ENCODE measurements at regions not wholly inside any gene's neighbourhood (a gene's known extent, or its start where the extent isn't known, plus 50 kb on each side); places are given as distances from the start of the nearest gene placed in this dataset.
A peak's percentile ranks its signal among the peaks of the same experiment; 100 is the strongest.

DNA sequence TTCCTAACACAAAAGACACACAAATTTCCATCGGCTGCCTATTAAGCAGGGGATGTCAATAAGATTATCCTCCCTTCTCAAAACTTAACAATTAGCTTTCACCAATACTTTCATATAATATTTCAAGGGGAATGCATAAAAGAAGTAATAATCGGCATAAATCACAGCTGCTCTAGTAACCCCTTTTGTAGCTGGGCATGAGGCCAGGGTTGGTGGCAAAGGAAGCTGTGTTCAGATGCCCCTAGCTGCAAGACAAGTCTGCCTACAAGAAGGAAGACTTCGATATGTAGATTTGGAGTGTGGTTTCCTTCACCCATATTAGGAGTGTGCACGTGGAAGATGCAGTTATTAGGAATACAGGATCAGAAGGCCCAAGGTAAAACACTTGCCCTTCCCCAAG, 156.9 kb upstream of the SSTR4 start:
- Histone ChIP-seq H3K36me3 (no peaks in the 10 kb centered on the region), H3K4me1 (no peaks in the 10 kb centered on the region), H3K27me3 (peaks cover 0 to 6% (median 0%) of the 10 kb centered on the region in 4 donors), H3K4me3 (no peak overlapping the region), H3K27ac (replicated peaks in 1 of 4) (no peak overlapping the region), H3K9me3 (no peaks in the 10 kb centered on the region)
- WGBS, result 80% methylated on average over 4 of the region's 4 CpGs
- intact Hi-C loops (cut with DNase I), result no loop called here
- TF ChIP-seq, protein P1, sequence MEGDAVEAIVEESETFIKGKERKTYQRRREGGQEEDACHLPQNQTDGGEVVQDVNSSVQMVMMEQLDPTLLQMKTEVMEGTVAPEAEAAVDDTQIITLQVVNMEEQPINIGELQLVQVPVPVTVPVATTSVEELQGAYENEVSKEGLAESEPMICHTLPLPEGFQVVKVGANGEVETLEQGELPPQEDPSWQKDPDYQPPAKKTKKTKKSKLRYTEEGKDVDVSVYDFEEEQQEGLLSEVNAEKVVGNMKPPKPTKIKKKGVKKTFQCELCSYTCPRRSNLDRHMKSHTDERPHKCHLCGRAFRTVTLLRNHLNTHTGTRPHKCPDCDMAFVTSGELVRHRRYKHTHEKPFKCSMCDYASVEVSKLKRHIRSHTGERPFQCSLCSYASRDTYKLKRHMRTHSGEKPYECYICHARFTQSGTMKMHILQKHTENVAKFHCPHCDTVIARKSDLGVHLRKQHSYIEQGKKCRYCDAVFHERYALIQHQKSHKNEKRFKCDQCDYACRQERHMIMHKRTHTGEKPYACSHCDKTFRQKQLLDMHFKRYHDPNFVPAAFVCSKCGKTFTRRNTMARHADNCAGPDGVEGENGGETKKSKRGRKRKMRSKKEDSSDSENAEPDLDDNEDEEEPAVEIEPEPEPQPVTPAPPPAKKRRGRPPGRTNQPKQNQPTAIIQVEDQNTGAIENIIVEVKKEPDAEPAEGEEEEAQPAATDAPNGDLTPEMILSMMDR (IDR thresholded peaks at IDR 0.05), result no peak
- no peak for TF ChIP-seq POLR2AphosphoS5 (IDR thresholded peaks at IDR 0.05)
- TF ChIP-seq POLR2A (IDR thresholded peaks at IDR 0.05; ENCODE audit: low read depth), result no peak
- no peak for TF ChIP-seq EP300 (IDR thresholded peaks at IDR 0.05)
- DNase-seq (ENCODE audit: extremely low spot score), result peak; percentile 82

DNA sequence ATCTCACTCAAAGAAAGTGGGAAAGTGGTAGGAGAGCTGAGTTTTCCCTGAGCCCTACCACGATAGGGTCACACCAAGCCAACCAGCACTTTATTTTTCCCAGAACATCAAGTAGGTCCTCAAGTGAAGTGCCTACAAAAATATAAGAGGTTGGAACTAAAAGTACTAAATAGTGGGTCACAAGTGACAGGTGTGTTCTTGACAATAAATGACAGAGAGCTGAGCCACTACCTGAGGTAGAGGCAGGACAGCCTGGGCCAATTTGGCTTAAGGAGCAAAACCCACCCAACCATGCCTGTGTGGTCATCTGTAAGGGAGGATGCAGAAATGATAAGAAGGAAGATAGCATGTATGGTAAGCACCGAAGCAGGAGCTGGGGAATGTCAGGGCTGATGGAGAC, 154.8 kb upstream of the SSTR4 start:
- no peaks in the 10 kb centered on the region for H3K9me3 ChIP-seq
- DNase-seq (ENCODE audit: extremely low spot score), result no peak
- WGBS, result 83% methylated on average over 2 of the region's 2 CpGs
- no peaks in the 10 kb centered on the region for H3K4me1 ChIP-seq
- TF ChIP-seq EP300 (IDR thresholded peaks at IDR 0.05) (no peak), POLR2A (IDR thresholded peaks at IDR 0.05; ENCODE audit: low read depth) (no peak), POLR2AphosphoS5 (IDR thresholded peaks at IDR 0.05) (no peak)
- TF ChIP-seq, protein P1 (IDR thresholded peaks at IDR 0.05), result no peak
- H3K27me3 ChIP-seq, result peaks cover 0 to 6% (median 0%) of the 10 kb centered on the region in 4 donors
- H3K4me3 ChIP-seq, result no peak overlapping the region
- intact Hi-C loops (cut with DNase I), result no loop called here
- H3K27ac ChIP-seq (replicated peaks in 1 of 4), result no peak overlapping the region
- H3K36me3 ChIP-seq, result no peaks in the 10 kb centered on the region

DNA sequence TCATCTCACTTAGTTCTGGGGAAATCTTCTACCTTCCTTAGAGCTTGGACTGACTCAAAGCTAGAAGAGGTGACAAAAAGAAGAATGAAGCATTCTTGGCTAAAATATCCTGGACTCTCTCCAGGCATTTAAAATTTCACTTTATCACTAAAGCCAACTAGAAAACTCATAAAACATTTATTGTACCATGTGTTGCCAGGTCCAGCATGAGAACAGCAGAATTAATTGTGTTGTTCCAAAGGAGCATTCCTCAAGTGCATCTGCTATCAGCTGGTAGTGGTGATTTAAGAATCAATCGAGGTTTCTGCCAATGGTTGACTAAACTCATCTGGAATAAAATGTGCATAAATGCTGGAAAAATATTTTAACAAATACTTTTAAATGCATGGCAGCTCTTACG, 147.3 kb upstream of the SSTR4 start:
- intact Hi-C loops (cut with DNase I), result no loop called here
- WGBS, result 25% methylated on average over 2 of the region's 2 CpGs
- no peaks in the 10 kb centered on the region for H3K36me3 ChIP-seq
- no peaks in the 10 kb centered on the region for H3K9me3 ChIP-seq
- TF ChIP-seq POLR2A (IDR thresholded peaks at IDR 0.05; ENCODE audit: low read depth) (no peak), EP300 (IDR thresholded peaks at IDR 0.05) (no peak), POLR2AphosphoS5 (IDR thresholded peaks at IDR 0.05) (no peak)
- TF ChIP-seq, protein P1 (IDR thresholded peaks at IDR 0.05), result no peak
- no peaks in the 10 kb centered on the region for H3K27me3 ChIP-seq
- no peak overlapping the region for H3K27ac ChIP-seq (replicated peaks in 1 of 4)
- H3K4me1 ChIP-seq, result peaks cover 0 to 15% (median 2%) of the 10 kb centered on the region in 4 donors
- DNase-seq (ENCODE audit: extremely low spot score), result no peak
- H3K4me3 ChIP-seq, result no peak overlapping the region

DNA sequence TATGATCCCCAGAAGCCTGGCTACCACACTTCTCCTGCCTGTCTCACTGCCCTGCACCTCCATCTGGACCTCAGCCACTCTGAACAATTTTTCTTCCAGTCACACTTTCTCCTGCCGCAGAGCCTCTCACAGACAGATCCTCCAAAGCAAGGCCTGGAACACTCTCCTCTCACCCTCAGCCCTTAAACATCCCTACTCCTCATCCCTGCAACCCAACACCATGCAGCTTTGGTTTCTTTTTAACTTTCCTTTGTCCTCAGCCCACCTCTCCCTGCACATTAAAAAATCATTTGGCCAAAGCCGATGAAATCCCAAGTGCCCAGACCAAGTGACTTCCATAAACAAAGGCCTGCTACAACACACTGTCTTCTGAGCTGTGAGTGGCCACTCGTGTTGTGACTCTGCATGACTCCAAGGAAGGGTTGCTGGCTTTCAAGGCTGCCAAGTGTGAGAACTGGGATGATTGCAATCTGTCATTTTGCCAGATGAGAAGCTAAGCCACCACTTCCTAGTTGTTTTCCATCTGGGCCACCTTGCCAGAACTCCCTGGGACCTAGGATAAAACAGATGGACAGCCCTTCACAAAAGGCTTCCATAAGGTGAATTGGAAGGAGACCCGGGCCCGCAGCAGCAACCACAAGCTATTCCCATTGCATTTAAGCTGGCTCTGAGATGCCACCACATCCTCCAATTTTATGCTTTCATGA, 144.4 kb upstream of the SSTR4 start:
- DNase-seq (ENCODE audit: extremely low spot score), result peak; percentile 87

More for the DNA sequence above, 144.4 kb upstream of the SSTR4 start:
- Histone ChIP-seq H3K27me3 (no peaks in the 10 kb centered on the region), H3K9me3 (no peaks in the 10 kb centered on the region), H3K36me3 (no peaks in the 10 kb centered on the region), H3K4me1 (peaks cover 0 to 15% (median 2%) of the 10 kb centered on the region in 4 donors), H3K27ac (replicated peaks in 1 of 4) (no peak overlapping the region), H3K4me3 (no peak overlapping the region)
- 58% methylated on average over 5 of the region's 5 CpGs for WGBS
- intact Hi-C loops (cut with DNase I), result no loop called here
- TF ChIP-seq, protein P1 (IDR thresholded peaks at IDR 0.05), result no peak
- TF ChIP-seq POLR2AphosphoS5 (IDR thresholded peaks at IDR 0.05), result no peak
- TF ChIP-seq POLR2A (IDR thresholded peaks at IDR 0.05; ENCODE audit: low read depth), result no peak
- no peak for TF ChIP-seq EP300 (IDR thresholded peaks at IDR 0.05)
